HL-60 (cell line): ENCODE measurements at regions not wholly inside any gene's neighbourhood (a gene's known extent, or its start where the extent isn't known, plus 50 kb on each side); places are given as distances from the start of the nearest gene placed in this dataset.

Experiments used
- DNase-seq, 2 experiments: peaks; one replicate each; pipeline ENCODE4 v3.0.0-alpha.2; 2010 to 2020; ENCODE audit warnings: low read depth in 1 of 2, low spot score in 1 of 2
- H3K27ac ChIP-seq: fragments of 250-450 bp; sonication (Bioruptor Pico); replicated peaks from 2 replicates; pipeline ENCODE4 v1.5.1; 2020; ENCODE audit warnings: mild to moderate bottlenecking, moderate library complexity
- H3K27me3 ChIP-seq: fragments of 250-450 bp; sonication (Bioruptor Pico); 2 replicates; pipeline ENCODE4 v1.5.1; 2021; ENCODE audit warnings: mild to moderate bottlenecking, moderate library complexity; ENCODE audit not compliant: insufficient read depth, poor library complexity, severe bottlenecking
- H3K4me3 ChIP-seq: replicated peaks from 2 replicates; pipeline ENCODE4 v1.5.1; 2011; ENCODE audit warnings: mild to moderate bottlenecking, control low read depth, low read length; ENCODE audit not compliant: insufficient read depth
- GABPA ChIP-seq: IDR thresholded peaks from 2 replicates; pipeline ENCODE4 v1.6.1; 2012; ENCODE audit warnings: low read depth
- POLR2AphosphoS5 ChIP-seq: IDR thresholded peaks from 2 replicates; pipeline ENCODE4 v1.6.1; 2012; ENCODE audit warnings: low read depth
- SPI1 ChIP-seq: IDR thresholded peaks from 2 replicates; pipeline ENCODE4 v1.6.1; 2012; ENCODE audit warnings: low read depth, mild to moderate bottlenecking, borderline replicate concordance
- TF ChIP-seq, protein P1 (sequence below): IDR thresholded peaks from one replicate; pipeline ENCODE4 v1.5.1; 2011; ENCODE audit warnings: low read length, control low read depth, inconsistent platforms; ENCODE audit not compliant: insufficient read depth
- TF ChIP-seq, protein P2 (sequence below): IDR thresholded peaks from 2 replicates; pipeline ENCODE4 v1.6.1; 2012; ENCODE audit warnings: low read depth; ENCODE audit not compliant: insufficient replicate concordance

DNA sequence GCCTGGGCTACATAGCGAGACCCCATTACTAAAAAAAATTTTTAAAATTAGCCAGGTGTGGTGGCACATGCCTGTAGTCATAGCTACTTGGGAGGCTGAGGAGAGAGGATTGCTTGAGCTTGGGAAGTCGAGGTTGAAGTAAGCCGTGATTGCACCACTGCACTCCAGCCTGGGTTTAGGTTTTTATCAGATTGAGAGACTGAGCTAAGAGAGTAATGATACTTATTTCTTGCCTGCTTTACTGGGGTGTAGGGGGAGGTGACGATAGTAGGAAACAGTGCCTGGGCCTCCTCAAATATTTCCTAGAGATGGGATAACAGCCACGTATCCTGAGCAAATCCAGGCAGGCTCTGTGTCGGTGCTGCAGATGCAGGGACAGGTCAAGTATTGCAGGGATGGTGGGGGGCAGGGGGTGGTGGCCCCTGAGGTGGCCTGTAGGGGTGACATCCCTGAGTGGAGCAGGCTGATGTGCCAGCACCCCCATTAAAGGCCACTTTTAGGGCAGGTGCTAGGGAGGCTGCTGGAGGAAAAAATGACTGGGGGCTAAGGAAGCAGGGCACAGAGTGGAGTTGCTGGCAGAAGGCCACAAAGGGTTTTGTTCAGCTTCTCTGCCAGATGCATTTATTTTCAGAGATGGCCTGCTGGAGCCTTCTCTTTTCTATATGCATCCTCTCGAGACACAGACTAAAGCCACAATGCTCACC is 130.5 kb downstream of the RHOU start:
- H3K27me3 ChIP-seq = no peaks in the 10 kb centered on the region
- TF ChIP-seq, protein P1, sequence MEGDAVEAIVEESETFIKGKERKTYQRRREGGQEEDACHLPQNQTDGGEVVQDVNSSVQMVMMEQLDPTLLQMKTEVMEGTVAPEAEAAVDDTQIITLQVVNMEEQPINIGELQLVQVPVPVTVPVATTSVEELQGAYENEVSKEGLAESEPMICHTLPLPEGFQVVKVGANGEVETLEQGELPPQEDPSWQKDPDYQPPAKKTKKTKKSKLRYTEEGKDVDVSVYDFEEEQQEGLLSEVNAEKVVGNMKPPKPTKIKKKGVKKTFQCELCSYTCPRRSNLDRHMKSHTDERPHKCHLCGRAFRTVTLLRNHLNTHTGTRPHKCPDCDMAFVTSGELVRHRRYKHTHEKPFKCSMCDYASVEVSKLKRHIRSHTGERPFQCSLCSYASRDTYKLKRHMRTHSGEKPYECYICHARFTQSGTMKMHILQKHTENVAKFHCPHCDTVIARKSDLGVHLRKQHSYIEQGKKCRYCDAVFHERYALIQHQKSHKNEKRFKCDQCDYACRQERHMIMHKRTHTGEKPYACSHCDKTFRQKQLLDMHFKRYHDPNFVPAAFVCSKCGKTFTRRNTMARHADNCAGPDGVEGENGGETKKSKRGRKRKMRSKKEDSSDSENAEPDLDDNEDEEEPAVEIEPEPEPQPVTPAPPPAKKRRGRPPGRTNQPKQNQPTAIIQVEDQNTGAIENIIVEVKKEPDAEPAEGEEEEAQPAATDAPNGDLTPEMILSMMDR = no peak
- TF ChIP-seq GABPA = no peak
- TF ChIP-seq, protein P2, sequence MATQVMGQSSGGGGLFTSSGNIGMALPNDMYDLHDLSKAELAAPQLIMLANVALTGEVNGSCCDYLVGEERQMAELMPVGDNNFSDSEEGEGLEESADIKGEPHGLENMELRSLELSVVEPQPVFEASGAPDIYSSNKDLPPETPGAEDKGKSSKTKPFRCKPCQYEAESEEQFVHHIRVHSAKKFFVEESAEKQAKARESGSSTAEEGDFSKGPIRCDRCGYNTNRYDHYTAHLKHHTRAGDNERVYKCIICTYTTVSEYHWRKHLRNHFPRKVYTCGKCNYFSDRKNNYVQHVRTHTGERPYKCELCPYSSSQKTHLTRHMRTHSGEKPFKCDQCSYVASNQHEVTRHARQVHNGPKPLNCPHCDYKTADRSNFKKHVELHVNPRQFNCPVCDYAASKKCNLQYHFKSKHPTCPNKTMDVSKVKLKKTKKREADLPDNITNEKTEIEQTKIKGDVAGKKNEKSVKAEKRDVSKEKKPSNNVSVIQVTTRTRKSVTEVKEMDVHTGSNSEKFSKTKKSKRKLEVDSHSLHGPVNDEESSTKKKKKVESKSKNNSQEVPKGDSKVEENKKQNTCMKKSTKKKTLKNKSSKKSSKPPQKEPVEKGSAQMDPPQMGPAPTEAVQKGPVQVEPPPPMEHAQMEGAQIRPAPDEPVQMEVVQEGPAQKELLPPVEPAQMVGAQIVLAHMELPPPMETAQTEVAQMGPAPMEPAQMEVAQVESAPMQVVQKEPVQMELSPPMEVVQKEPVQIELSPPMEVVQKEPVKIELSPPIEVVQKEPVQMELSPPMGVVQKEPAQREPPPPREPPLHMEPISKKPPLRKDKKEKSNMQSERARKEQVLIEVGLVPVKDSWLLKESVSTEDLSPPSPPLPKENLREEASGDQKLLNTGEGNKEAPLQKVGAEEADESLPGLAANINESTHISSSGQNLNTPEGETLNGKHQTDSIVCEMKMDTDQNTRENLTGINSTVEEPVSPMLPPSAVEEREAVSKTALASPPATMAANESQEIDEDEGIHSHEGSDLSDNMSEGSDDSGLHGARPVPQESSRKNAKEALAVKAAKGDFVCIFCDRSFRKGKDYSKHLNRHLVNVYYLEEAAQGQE = no peak
- TF ChIP-seq SPI1 = no peak
- no peak for TF ChIP-seq POLR2AphosphoS5
- DNase-seq = no peak

DNA sequence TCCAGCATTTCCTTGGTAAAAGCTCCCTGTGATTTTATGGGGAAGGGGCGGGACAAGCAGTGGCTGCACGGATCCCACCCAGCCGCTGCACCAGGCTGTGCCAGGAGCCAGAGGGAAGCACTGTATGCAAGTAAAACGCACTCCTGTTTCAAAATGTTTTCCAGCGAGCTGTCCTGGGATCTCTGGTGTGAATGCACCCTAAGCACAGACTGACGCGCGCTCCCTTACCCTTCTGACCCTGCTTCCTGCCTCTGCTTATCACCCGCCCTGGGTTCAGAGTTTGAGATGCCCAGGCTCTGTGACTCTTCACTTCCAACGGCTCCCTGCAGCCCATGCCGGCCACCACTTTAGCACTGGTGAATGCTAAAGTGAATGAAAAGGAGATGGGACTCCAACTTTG is 131.2 kb downstream of the RHOU start:
- Histone ChIP-seq H3K27me3 (no peaks in the 10 kb centered on the region), H3K4me3 (no peak overlapping the region), H3K27ac (no peak overlapping the region)
- TF ChIP-seq, protein P1 = no peak
- TF ChIP-seq GABPA = no peak
- no peak for DNase-seq

More for the DNA sequence above, 130.5 kb downstream of the RHOU start:
- H3K4me3 ChIP-seq = no peak overlapping the region
- no peak overlapping the region for H3K27ac ChIP-seq

DNA sequence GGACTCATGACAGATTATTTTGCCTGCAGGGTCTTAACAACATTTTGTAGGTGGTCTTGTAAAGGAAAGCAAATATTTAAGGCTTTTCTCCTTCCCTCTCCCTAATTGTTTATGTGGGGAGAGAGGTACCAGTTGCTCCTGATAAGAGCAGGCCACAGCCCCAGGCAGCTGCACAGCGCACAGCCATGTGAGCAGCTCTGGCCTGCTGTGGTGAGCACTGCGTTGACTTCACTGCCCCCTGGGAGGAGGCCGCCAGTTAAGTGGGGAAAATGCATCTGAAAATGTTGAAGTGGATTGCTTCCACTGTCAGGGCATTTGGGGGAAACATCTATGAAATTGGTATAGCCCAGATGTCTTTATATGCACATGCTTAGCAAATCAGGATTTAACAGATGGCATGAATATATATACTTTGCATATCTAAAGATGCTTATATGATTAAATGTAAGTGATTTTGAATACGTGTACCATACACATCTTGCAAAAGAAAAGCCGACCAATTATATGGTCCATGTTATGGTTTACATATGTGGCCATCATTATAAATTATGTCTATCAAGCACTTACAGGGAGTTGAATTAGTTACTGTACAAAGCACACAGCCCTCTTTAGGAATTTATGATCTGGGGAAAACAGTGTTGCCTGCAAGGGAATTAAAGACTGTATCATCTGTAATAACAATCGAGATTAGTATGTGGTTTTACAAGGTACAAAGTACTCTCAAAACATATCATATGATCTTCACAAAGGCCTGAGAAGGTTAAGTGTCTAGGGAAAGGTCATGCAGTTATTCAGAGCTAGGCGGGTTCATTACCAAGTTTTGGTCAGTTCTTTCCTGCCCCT is 132.1 kb downstream of the RHOU start:
- H3K27ac ChIP-seq = no peak overlapping the region
- TF ChIP-seq, protein P2 = no peak
- no peak for TF ChIP-seq POLR2AphosphoS5
- no peaks in the 10 kb centered on the region for H3K27me3 ChIP-seq
- H3K4me3 ChIP-seq = no peak overlapping the region
- DNase-seq = no peak

DNA sequence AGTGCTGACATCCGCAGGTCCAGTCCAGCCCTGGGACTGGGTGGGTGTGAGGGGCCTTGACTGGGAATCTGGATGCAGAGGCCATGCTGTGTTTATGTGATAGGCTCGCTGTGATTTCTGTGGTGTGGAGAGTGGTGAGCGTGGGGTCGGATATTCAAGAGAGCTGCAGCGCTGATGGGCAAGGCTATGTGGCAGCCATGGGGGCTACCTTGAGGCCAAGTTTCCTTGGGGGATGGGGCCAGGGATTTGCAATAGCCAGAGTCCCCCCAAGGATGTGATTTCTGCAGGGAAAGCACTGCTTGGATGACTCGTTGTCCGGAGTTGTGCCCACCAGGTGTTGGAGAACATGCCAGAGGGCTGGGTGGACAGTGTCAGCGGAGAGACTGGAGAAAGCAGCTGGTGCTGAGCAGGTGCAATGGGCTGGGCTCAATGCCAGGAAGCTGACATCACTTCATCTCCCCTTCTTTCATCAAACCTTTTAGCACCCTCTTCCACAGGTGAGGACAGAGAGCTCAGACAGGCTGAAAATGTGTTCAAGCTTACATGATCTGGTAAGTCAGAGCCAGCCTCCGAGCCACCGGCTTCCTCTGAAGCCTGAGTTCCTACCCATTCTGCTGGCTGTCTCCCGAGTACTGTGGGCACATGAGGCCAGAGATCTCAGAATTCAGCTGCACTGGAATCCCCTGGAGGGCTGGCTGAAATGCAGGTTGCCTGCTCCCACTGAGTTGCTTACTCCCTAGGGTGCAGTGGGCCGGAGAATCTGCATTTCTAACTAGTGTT is 132.9 kb downstream of the RHOU start:
- H3K27me3 ChIP-seq = no peaks in the 10 kb centered on the region
- no peak overlapping the region for H3K4me3 ChIP-seq
- H3K27ac ChIP-seq = no peak overlapping the region
- DNase-seq = no peak
- TF ChIP-seq POLR2AphosphoS5 (no peak), GABPA (no peak), SPI1 (no peak)
- TF ChIP-seq, protein P1 = no peak
- TF ChIP-seq, protein P2 = no peak
